HG03108 (cell line): ENCODE measurements at regions not wholly inside any gene's neighbourhood (a gene's known extent, or its start where the extent isn't known, plus 50 kb on each side); places are given as distances from the start of the nearest gene placed in this dataset.

Source experiments
- ATAC-seq: cut with Tn5 transposase; IDR thresholded peaks from one replicate; pipeline ENCODE4 v1.9.1; 2021; ENCODE audit warnings: moderate library complexity; ENCODE audit not compliant: unreplicated experiment

- ATAC-seq, result no peak
These were observed 64.9 kb downstream of the CD2 start for GRCh38 chr1:116819081-116819480.

DNA sequence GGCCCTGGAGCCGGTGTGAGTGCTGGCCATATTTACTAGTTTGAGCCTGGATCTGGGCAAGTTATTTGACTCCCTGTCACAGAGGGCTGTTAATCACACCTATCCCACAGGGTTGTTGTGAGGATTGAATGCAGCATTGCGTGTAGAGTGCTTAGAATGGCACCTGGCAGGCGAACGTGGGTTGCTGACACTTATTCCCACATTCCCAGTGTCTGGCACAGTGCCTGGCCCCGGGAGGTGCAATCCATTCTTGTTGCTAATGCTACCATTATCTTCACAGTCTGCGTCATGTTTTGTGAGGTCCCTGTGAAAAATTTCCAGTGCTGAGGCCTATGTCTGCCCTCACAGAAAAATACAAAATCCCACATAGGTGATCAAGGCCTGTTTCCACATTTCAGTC lies 66.1 kb downstream of the CD2 start:
- no peak for ATAC-seq

DNA sequence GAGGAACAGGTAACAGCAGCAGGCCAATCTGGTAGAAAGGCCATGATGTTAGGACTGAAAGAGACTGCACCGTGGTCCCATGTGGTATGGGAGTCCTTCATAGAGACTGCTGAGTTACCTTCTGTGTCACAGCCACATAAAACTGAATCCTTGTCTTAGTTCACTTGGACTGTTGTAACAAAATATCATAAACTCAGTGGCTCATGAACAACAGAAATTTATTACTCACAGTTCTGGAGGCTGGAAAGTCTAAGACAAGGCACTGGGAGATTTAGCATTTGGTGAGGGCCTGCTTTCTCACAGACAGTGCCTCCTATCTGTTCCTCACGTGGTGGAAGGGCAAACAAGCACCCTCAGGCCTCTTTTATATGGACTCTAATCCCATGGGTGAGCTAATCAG lies 67.5 kb downstream of the CD2 start:
- ATAC-seq, result no peak

GRCh38 chr1:116824631-116825206 lies 70.5 kb downstream of the CD2 start:
- ATAC-seq, result no peak

- ATAC-seq, result no peak
These were observed 71.0 kb downstream of the CD2 start for GRCh38 chr1:116825207-116825719.

DNA sequence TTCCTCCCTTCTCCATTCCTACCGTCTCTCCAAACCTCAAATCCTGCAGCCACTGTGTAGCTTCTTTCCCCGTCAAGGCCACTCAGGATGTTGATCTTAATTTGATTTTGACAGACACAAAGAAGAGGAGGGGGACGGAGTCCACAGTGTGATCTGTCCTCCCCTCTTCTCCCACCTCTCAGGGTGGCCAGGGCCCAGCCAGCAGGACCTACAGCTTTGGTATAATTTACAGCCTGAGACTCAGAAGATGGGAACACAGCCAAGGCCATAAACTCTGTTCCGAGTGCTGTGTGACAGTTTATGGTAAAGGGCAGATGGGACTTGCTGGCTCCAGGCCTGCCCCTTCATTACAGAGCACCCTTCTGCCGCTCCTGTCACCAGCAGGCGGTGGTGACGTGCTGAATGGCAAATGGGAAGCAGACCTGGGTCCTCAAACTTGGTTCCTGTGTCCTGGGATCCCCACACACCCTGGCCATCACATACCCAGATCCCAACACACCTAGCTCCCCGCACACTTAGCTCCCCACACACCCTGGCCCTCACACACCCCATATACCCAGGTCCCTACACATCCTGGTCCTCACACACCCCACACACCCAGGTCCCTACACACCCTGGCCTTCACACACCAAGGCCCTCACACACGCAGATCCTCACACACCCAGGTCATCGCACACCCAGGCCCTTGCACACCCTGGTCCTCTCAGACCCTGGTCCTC lies 71.6 kb downstream of the CD2 start:
- ATAC-seq, result no peak

DNA sequence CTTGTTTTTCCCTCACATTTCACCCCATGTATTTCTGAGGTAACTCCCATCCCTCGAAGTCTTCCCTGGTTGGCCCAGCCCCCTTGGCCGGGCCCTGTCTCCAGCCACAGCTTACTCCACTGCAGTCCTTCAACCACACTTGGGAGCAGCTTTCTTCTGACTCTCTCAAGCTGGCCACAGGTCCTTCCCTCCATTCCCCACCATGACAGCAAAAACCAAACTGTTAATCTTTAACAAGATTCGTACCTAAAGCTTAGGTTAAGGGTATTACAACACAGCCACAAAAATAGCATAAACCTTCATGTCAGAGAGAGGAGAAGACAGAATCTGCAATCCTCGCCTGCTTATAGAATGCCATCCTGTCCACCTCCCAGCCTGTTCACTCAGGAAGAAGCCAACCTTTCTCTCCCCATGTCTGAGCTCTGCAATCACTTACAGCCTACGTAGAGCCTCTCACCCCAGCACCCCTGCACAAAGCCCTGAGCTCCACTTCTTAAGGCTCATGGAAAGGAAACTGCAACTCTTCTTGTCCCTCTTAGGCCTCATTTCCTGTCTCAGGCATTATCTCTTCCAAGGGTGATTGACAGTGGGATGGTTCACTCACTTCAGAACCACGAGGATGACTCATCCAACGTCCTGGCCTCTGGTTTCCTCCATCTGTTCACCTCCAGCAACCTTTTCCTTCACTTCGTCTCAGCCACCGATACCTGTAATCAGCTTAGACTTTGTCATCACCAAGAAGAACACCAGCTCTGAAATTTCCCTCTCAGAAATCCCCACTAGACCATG lies 72.8 kb downstream of the CD2 start:
- ATAC-seq, result peak; percentile 80

DNA sequence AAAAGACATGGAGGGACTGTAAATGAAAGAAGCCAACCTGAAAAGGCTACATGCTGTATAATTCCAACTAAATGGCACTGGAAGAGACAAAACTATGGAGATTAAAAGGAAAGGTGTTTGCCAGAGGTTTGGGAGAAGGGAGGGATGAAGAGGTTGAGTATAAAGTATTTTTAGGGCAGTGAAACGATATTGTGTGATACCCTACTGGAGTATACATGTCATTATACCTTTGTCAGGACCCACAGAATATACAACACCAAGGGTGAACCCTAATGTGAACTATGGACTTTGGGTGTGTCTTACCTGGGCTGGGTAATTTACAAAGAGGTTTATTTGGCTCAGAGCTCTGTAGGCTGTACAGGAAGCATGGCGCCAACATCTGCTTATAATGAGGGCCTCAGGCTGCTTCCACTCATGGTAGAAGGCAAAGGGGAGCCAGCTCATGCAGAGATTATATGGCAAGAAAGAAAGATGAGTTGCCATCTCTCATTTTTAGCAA lies 73.4 kb downstream of the CD2 start:
- ATAC-seq, result no peak

DNA sequence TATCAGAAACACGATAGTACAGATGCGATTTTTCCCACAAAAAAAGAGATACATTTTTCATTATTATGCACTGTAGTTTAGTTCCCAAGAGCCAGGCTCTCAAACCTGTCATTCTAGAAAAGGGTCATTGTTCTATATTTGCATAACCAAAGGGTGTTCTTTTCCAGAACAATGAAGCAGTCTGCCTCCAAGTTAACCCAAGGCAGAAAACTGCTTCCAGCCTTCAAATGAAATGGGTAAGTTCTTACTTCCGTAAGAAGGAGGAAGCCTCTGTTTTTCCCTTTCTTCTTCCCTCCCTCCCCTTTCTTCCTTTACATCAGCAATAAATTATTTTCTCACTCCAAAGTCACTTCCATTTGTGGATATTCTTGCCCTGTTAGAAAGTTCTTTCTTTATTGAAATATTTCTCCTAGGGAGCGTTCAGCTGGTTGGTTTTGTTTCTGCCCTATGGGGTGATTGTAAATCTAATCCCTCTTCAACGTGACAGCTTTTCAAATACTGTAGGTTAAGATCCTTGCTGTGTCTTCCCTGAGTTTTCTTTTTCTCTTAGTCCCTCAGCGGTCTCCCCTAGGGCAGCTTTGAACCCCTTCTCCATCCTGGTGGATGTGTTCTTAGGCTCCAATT lies 77.3 kb upstream of the PTGFRN start:
- no peak for ATAC-seq

DNA sequence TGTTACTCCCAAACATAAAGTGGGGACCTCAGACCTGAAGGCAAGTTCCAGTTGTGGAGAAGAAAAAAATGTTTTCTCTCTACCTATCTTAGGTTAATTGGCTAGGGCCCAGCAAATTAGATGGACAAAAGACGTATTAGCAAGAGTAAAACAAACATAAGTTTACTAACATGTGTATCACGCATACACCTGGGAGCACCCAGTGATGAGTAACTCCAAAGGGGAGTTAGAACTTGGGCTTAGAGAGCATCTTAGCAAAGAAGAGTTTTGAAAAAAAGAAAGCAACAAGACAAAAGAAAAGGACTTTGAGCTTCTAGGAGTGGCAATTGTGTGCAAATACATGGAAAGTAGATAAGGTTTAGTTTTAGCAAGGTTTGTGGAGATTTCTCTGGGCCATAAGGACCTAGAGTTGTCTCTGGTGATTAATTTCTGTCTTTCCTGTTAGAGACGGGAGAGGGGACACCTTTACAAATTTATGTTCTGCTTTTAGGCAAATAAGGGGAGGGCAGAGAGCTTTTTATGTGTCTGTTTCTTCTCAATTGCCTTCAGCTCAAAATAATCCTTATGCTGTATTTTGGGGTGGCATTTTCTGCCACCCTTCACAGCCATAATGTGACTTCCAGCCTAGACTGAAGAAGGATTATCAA lies 76.7 kb upstream of the PTGFRN start:
- ATAC-seq, result no peak

DNA sequence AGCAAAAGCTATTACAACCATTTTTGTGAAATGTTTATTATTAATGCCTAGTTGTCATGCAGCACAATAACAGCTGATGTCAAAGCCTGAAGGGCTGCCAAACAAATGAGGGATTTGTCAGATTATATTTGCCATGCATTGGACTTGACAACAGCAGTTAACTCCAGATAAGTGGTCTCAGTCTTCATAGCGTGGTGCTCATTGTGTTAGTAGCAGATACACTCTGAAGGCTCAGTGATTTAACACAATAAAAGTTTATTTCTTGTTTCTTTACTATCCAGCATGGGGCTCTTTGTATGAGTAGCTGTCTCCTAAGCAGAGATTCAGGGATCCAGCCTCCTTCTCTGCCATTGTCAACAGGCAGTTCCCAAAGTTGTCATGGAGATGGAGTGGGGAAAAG lies 76.0 kb upstream of the PTGFRN start:
- no peak for ATAC-seq

DNA sequence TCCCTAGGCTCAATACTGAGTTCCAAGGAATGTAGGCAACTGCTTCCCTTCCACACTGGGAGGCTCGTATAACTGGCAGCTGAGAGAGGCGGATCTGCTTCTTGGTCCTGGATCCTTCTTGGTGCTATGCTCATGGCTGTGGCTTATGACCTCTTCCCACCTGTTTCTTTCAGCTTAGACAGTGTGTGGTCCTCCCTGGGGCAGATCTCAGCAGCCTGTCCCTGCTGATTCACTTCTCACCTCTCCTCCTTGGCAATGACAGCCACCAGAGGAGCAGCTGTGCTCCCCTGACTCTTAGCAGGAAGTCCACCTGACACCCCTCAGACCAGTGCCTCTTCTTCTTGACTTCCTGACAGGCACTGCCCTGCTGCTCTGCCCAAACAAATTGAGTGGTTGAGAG lies 75.1 kb upstream of the PTGFRN start:
- no peak for ATAC-seq

DNA sequence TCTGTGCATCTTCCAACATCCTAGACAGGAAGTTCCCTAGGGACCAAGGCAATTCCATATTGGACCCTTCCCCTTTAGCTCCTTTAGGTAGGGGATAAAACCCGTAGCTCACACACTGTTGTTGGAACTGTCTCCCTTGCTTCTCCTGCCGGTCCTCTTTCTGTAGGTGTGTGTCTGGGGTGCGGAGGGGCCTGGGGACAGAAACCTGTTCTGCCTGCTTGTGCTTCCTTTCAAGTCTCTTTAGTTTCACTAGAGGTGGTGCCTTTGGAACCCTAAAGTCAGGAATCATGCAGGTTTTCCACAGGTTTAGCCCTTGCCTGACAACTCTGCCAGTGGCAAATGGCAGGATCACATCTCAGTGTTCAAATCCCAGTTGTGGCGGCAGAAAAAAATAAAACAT lies 74.6 kb upstream of the PTGFRN start:
- ATAC-seq, result no peak

- ATAC-seq, result no peak
These were observed 73.6 kb upstream of the PTGFRN start for GRCh38 chr1:116836099-116836498.

- ATAC-seq, result no peak
These were observed 68.0 kb upstream of the PTGFRN start for GRCh38 chr1:116841569-116842344.

- ATAC-seq, result no peak
These were observed 67.1 kb upstream of the PTGFRN start for GRCh38 chr1:116842654-116843053.

DNA sequence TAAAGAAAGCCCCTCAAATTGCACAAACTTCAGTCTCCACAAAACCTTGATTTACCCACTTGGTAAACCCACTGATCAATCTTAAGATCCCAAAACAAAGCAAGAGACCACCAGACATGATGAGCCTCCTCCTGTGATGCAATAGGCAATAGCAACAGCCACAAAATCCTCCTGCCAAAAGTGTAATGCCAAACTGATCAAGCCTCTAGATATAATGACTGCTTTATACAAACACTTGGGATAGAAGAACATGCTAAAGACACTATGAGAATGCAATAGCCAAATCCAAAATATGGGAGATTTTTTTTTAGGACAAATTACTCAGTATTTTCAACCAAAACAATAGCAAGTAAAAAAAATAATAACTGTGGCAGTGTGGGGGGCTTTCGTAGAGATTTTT lies 64.9 kb upstream of the PTGFRN start:
- ATAC-seq, result no peak

- ATAC-seq, result no peak
These were observed 62.5 kb upstream of the PTGFRN start for GRCh38 chr1:116847190-116847589.

DNA sequence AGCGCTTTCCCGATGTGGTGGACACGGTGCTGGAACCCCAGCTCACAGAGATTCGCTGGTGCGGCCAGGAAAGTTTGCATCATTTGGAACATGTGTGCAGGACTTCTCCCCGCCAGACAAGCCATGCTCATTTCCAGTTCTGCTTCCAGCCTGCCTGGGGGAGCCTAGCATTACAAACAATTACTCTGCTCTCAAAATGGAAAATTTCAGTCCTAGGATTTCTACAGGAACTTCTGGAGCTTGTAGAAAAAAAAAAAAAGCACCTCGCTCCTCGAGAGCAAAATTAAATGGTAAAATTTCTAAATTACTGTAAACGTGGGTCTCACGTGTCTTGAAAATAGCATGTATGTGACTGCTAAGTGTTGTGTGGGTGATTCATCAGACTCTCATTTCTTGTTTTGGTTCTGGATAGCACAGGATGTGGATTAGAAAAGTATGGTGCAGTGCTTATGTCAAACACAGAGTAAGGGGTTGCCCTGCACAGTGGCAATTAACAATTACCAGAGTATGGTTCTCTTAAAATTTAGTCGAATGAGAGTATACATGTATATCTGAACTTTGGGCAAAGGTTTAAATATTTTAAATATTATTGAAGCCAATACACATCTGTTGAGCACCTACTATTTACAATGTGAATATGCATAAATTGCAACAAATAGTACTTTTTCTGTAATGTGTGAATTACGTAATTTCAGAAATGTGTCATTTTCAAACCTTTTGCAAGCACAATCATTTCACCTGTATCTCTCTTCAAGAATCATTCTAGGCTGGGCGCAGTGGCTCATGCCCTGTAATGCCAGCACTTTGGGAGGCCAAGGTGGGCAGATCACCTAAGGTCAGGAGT lies 61.8 kb upstream of the PTGFRN start:
- no peak for ATAC-seq
